Right cardiac atrium (tissue), 5 donors: ENCODE measurements at regions not wholly inside any gene's neighbourhood (a gene's known extent, or its start where the extent isn't known, plus 50 kb on each side); places are given as distances from the start of the nearest gene placed in this dataset.

Experiments used
- ATAC-seq, 2 donors: fragments of 200-7000 bp; cut with Tn5 transposase; one replicate each; pipeline versions ENCODE4 v1.8.0 to v1.9.1; 2020; ENCODE audit warnings: moderate library complexity in 2 of 2, mild to moderate bottlenecking in 1 of 2
- DNase-seq, 3 donors: peaks; one replicate each; pipeline ENCODE4 v3.0.0-alpha.2; 2020
- H3K27ac ChIP-seq: one replicate; pipeline ENCODE4 v1.5.1; 2013; ENCODE audit warnings: mild to moderate bottlenecking, low read length, control low read depth, moderate library complexity
- H3K27me3 ChIP-seq: one replicate; pipeline ENCODE4 v1.6.1; 2013; ENCODE audit not compliant: control insufficient read depth, insufficient read depth
- H3K4me1 ChIP-seq: one replicate; pipeline ENCODE4 v1.6.1; 2013; ENCODE audit warnings: low read length; ENCODE audit not compliant: control insufficient read depth, insufficient read depth
- H3K4me3 ChIP-seq: one replicate; pipeline ENCODE4 v1.5.1; 2013; ENCODE audit warnings: low read length, control low read depth
- H3K9me3 ChIP-seq: one replicate; pipeline ENCODE4 v1.6.1; 2013; ENCODE audit warnings: low read length; ENCODE audit not compliant: control insufficient read depth
- WGBS: extraction: QIAGEN DNeasy Blood & Tissue Kit; methylation state at CpG from one replicate; pipeline ENCODE4 v1.1.7; 2013; 5-methylcytosine and 5-hydroxymethylcytosine counted together
- intact Hi-C, 4 donors: fragments of 100-400 bp; cut with DNase I; formaldehyde crosslinking; loops; one replicate each; pipeline versions ENCODE4 v1.11.0 to v1.14.0; 2022 to 2023
- donor health status: healthy with polysubstance abuse.
- donor health status: DM: no; HTN: yes; CAD: no.
- donor health status: DM: no; HTN: no; CAD: no.
- donor health status: DM: no; HTN: yes; CAD: no; lungs with severe emphysema.
- donor health status: DM: yes; HTN: yes; CAD: no.

DNA sequence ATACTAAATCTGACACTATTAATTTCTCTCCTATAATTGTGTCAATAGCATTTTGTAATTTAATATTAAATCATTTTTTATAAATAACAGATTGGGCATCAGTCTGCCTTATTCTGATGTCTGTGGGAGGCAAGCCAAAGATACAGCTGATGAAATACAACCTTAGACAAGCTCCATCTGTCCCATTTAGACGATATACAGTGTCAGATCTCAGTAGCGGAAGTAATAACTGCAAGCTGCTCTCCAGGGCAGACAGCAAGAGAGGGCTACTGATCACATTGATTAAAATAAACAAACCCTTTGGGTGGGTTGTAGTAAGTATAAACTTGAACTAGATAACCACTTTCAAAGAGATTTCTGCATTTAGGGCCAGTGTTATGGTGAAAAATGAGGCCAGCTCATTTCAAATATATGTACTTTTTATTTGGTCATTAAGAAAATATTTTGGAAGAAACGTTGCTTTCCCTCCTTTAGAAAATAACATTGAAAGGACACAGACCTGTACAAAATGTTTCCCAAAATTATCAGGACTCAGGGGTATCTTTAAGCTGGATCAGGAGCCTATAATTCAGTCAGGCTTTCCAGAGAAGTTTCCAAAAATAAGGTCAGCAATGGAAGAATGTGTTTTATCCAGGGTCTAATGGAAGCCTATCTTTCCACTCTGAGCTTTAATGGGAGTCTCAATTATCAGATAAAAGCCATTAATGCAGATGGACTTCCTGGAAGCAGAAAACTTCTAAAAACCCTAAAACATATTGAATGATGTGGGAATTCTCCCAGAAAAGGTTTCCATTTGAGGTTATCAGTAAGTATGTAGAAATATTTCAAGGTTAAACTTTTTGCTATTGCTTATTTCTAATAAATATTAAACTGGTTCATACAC is 1028.8 kb upstream of the IGFBP7 start:
- WGBS = 39% methylated on average over 3 of the region's 3 CpGs
- ATAC-seq (no peak), DNase-seq (no peak)
- H3K27me3 ChIP-seq = no peaks in the 10 kb centered on the region
- H3K9me3 ChIP-seq = no peaks in the 10 kb centered on the region
- no peaks in the 10 kb centered on the region for H3K4me1 ChIP-seq
- no peak overlapping the region for H3K27ac ChIP-seq
- intact Hi-C loops = no loop called here
- no peak overlapping the region for H3K4me3 ChIP-seq

DNA sequence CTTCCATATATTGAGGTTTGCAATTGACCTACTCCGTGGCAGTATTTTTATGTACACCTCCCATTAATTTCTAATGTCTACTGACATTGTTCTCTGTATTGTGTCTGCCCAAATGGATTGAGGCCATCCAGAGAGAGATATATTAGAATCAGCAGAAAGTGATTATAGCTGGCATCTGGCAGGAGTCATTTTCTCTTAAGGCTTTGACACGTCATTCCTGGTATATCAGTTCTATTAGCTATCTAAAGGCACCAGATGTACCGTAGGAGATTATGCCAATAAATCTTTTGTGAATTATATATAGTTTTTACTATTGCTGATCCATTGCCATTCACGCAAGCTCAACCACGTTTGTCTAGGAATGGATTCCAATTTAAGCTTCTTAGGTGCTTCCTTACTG is 1026.4 kb upstream of the IGFBP7 start:
- no peak for ATAC-seq
- Histone ChIP-seq H3K27ac (no peak overlapping the region), H3K4me3 (no peak overlapping the region), H3K27me3 (no peaks in the 10 kb centered on the region), H3K9me3 (no peaks in the 10 kb centered on the region), H3K4me1 (no peaks in the 10 kb centered on the region)
- WGBS = 79% methylated on average over 5 of the region's 5 CpGs
- no peak for DNase-seq
- intact Hi-C loops = no loop called here

DNA sequence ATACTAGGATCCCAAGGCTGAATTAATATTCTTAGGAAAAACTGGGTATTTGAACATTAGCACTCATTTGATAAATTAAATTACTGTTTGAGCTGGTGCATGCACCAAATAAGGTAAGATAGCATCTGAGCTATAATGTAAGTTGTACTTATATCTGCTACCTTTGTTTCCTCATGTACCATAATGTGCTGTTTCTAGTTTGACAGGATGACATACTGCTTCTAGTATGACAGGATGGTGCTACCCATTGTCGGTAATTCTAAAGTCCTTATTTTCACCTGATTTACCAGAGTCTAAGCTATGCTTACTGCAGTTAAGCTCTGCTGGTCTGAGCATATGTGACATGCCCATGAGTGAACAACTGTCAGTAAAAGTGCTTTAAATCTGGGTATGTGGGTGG is 1017.5 kb upstream of the IGFBP7 start:
- 86% methylated on average over 1 of the region's 1 CpG for WGBS
- Histone ChIP-seq H3K4me1 (no peaks in the 10 kb centered on the region), H3K4me3 (no peak overlapping the region), H3K27ac (no peak overlapping the region), H3K9me3 (no peaks in the 10 kb centered on the region), H3K27me3 (no peaks in the 10 kb centered on the region)
- intact Hi-C loops = no loop called here
- ATAC-seq = no peak
- DNase-seq = no peak

- ATAC-seq (no peak), DNase-seq (no peak)
- no peaks in the 10 kb centered on the region for H3K27me3 ChIP-seq
- no peaks in the 10 kb centered on the region for H3K4me1 ChIP-seq
- no peaks in the 10 kb centered on the region for H3K9me3 ChIP-seq
- WGBS = 70% methylated on average over 3 of the region's 3 CpGs
- no peak overlapping the region for H3K27ac ChIP-seq
- intact Hi-C loops = no loop called here
- H3K4me3 ChIP-seq = no peak overlapping the region
These were observed 1009.1 kb upstream of the IGFBP7 start for GRCh38 chr4:58119298-58119697.

DNA sequence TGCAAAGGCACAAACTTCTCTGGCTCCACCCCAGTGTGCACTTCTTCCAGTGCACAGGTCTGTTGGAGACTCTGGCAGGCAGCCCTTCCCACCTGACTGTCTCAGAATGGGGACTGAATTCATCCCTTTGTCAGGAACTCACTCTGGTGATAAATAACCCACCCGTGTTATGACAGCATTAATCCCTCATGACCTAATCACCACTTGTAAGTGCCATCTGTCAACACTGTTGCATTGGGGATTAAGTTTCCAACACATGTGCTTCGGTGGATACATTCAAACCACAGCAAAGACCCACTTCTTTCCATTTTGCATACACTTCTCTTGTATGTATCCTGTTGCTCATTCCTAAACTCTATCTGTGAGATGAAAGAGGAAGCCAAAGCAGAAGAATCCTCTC is 1002.9 kb upstream of the IGFBP7 start:
- no peaks in the 10 kb centered on the region for H3K4me1 ChIP-seq
- intact Hi-C loops = no loop called here
- no peak overlapping the region for H3K27ac ChIP-seq
- no peaks in the 10 kb centered on the region for H3K27me3 ChIP-seq
- whole genome bisulfite sequencing = 32% methylated on average over 2 of the region's 2 CpGs
- no peak for ATAC-seq
- no peaks in the 10 kb centered on the region for H3K9me3 ChIP-seq
- DNase-seq = no peak
- no peak overlapping the region for H3K4me3 ChIP-seq

GRCh38 chr4:58111818-58112217 is 1001.6 kb upstream of the IGFBP7 start:
- ATAC-seq (no peak), DNase-seq (no peak)
- whole genome bisulfite sequencing = 62% methylated on average over 2 of the region's 2 CpGs
- Histone ChIP-seq H3K4me3 (no peak overlapping the region), H3K27ac (no peak overlapping the region), H3K9me3 (no peaks in the 10 kb centered on the region), H3K27me3 (no peaks in the 10 kb centered on the region), H3K4me1 (no peaks in the 10 kb centered on the region)
- intact Hi-C loops = no loop called here

GRCh38 chr4:58093352-58093751 is 983.2 kb upstream of the IGFBP7 start:
- 95% methylated on average over 4 of the region's 4 CpGs for WGBS
- intact Hi-C loops = no loop called here
- Histone ChIP-seq H3K4me1 (no peaks in the 10 kb centered on the region), H3K27me3 (no peaks in the 10 kb centered on the region), H3K4me3 (no peak overlapping the region), H3K9me3 (no peaks in the 10 kb centered on the region), H3K27ac (no peak overlapping the region)
- ATAC-seq = no peak
- no peak for DNase-seq

DNA sequence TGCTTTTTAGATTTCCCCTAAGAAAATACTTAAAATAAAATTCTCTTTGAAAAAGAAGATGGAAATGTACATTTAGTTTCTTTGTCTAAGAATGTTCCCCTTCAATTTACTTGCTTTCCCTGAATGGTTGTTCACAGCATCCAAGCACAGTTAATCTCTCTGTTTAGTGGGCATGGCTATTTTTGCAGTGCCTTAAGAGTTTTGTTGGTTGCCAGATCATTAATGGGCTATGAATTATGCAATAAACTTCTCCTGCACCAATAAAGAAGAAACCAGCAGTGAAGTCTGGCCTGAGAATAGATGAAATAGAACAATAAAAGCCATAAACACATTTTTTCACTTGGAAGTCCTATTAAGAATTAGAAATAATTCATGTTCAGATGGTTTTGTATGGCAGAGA is 980.4 kb upstream of the IGFBP7 start:
- no peak overlapping the region for H3K27ac ChIP-seq
- no peaks in the 10 kb centered on the region for H3K9me3 ChIP-seq
- H3K4me3 ChIP-seq = no peak overlapping the region
- intact Hi-C loops = no loop called here
- DNase-seq = no peak
- H3K27me3 ChIP-seq = no peaks in the 10 kb centered on the region
- ATAC-seq = no peak
- no peaks in the 10 kb centered on the region for H3K4me1 ChIP-seq

DNA sequence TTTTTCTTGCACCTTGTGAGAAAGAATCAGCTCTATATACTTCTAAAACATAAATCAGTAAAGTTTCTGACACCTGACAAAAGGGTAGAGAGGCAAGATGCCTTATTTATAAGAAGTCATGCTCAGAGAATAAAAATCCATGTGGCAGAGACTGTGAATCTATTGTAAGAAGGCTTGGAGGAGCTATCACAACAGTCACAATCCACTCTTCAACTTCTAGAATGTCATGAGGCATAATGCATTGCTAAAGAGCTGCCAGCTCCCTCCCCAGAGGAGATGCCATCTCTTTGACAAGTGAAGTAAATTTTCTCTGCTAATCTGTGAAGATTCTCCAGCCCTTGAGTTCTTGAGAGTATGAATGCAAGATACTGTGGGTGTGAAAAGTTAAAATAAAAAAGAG is 971.2 kb upstream of the IGFBP7 start:
- no peak overlapping the region for H3K27ac ChIP-seq
- intact Hi-C loops = no loop called here
- H3K9me3 ChIP-seq = no peaks in the 10 kb centered on the region
- no peaks in the 10 kb centered on the region for H3K4me1 ChIP-seq
- DNase-seq = no peak
- no peak overlapping the region for H3K4me3 ChIP-seq
- no peak for ATAC-seq
- H3K27me3 ChIP-seq = no peaks in the 10 kb centered on the region

- no peaks in the 10 kb centered on the region for H3K27me3 ChIP-seq
- H3K9me3 ChIP-seq = no peaks in the 10 kb centered on the region
- no peak overlapping the region for H3K27ac ChIP-seq
- H3K4me3 ChIP-seq = no peak overlapping the region
- H3K4me1 ChIP-seq = no peaks in the 10 kb centered on the region
- intact Hi-C loops = no loop called here
- ATAC-seq (no peak), DNase-seq (no peak)
These were observed 965.5 kb upstream of the IGFBP7 start for GRCh38 chr4:58075724-58076123.

DNA sequence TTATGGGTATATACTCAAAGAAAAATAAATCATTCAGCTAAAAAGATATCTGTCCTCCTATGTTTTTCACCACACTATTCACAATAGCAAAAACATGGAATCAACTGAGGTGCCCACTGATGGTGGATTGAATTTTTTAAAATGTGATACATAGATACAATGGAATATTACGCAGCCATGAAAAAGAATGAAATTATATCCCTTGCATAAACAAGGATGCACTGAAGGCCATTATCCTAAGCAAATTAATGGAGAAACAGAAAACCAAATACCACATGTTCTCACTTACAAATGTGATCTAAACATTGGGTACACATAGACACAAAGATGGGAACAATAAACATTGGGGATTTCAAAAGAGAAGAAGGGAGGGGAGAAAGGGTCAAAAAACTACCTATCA is 964.2 kb upstream of the IGFBP7 start:
- H3K4me3 ChIP-seq = no peak overlapping the region
- ATAC-seq = no peak
- H3K27me3 ChIP-seq = no peaks in the 10 kb centered on the region
- intact Hi-C loops = no loop called here
- H3K4me1 ChIP-seq = no peaks in the 10 kb centered on the region
- DNase-seq = no peak
- 90% methylated on average over 1 of the region's 1 CpG for WGBS
- no peaks in the 10 kb centered on the region for H3K9me3 ChIP-seq
- no peak overlapping the region for H3K27ac ChIP-seq

DNA sequence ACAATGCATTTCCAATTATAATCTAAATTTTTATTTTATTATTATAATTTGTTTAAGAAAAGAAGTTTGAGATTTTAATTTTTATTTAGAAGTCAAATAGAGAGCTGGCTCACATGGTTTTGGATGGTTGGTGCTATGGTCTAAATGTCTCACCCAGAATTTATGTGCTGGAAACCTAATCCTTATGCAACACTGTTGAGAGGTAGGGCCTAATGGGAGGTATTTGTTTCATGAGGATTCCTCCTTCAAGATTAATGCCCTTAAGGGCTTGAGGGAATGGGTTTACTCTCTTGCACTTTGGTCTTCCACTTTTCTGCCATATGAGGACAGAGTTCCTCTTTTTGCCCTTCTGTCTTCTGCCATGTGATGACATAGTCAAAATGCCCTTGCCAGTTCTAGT is 960.5 kb upstream of the IGFBP7 start:
- H3K4me3 ChIP-seq = no peak overlapping the region
- H3K9me3 ChIP-seq = no peaks in the 10 kb centered on the region
- intact Hi-C loops = no loop called here
- no peak for ATAC-seq
- no peak for DNase-seq
- H3K4me1 ChIP-seq = no peaks in the 10 kb centered on the region
- no peaks in the 10 kb centered on the region for H3K27me3 ChIP-seq
- no peak overlapping the region for H3K27ac ChIP-seq
